ENCODE measurements at regions not wholly inside any gene's neighbourhood (a gene's known extent, or its start where the extent isn't known, plus 50 kb on each side); places are given as distances from the start of the nearest gene placed in this dataset.

GRCh38 chr17:33508215-33508614, 215.1 kb upstream of the ASIC2 start:
- no peak for TF ChIP-seq CTCF (IDR thresholded peaks at IDR 0.05; ENCODE audit: low read length)
- TF ChIP-seq EZH2 (IDR thresholded peaks at IDR 0.05; ENCODE audit: borderline replicate concordance, low read length), result no peak
